NCI-H524 treated with DMSO at 0.1 percent for 48 hours (cell line): ENCODE measurements at regions not wholly inside any gene's neighbourhood (a gene's known extent, or its start where the extent isn't known, plus 50 kb on each side); places are given as distances from the start of the nearest gene placed in this dataset.

Source experiments
- DNase-seq: peaks from one replicate; lab custom pipeline; 2025; lab: John Stamatoyannopoulos, UW

DNA sequence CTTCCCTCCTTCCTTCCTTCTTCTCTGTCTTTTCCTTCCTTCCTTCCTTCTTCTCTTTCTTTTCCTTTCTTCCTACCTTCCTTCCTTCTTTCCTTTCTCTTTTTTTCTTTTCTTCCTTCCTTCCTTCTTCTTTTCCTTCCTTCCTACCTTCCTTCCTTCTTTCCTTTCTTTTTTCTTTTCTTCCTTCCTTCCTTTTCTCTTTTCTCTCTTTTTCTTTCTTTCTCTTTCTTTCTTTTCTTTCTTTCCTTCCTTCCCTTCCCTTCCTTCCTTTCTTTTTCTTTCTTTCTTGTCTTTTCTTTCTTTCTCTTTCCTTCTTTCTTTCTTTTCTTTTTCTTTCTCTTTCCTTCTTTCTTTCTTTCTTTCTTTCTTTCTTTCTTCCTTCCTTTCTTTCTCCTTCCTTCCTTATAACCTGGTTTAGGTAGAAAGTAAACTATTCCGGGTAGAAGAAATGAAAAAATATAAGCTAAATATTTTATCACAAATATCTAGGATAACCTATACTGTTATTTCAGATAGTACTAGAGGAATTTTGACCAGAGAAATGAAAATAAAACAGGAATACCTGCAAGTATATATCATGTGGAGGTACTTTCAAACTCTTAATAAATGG lies 1741.8 kb upstream of the CDH9 start:
- no peak for DNase-seq

DNA sequence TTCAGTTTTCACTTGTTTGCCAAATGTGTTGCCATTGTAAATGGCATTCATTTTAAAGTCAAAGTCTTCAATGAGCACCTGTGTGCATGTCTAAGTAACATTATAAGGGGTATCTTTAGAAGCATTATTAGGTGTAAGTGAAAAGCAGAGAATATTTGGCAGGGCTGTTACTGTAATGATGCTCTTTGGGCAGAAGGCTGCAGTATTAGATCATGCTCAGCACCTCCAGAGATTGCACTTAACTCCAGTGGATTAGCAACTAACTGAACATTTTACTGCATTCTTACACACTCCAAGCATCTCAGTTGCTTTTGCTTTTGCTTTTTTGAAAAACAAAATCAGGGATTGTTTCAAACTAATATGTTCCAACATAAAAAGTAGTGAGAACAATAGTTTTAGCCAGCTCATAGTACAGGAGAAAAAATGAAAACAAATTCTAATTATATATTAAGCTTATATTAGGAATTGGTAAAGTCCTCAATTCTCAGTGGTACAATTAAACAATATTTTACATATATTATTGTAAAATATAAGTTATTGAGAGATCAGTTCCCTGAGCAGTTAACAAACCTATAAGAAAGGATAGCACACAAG lies 1740.9 kb upstream of the CDH9 start:
- DNase-seq, result peak; percentile 42

DNA sequence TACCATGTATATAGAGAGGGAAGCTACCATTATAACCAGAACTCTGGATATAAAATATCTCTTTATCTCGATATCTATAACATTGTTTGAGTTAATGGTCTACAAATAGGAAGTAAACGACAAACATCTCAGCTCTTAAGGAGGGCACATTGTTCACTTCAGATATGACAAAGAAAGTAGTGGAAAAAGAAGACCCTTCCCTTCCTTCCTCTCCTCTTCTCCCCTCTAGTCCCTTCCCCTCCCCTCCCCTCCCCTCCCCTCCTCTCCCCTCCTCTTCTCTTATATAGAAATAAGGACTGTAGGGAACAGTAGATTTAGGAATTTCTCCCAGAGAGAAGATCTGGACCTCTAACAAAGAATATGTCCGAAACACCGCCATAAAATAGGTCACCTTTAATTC lies 1731.9 kb upstream of the CDH9 start:
- DNase-seq, result no peak

DNA sequence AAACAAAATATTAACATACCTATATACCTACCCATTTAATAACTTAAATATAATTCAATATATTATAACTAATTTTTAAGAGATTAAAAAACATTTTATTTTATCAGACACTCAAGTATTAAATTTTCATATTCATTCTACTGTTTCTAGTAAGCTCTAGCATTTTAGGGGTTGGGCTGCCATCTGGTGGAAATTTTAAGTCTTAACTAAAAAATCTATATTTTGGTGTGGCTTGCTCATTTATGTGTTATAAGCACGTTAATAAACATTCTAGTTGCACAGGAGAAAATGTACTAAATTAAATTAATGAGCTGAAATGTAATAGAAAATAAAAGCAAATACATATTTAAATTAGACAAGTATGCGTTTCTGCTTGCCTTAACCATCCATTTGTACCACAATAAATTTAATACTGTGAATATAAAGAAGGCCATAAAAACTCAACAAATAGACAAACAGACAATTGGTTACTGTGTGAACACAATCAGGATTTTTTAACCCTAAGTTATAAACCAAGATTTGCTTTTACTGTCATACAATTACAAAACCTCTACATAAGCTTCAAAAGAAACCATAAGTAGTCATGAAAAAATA lies 1728.3 kb upstream of the CDH9 start:
- DNase-seq, result peak; percentile 21

DNA sequence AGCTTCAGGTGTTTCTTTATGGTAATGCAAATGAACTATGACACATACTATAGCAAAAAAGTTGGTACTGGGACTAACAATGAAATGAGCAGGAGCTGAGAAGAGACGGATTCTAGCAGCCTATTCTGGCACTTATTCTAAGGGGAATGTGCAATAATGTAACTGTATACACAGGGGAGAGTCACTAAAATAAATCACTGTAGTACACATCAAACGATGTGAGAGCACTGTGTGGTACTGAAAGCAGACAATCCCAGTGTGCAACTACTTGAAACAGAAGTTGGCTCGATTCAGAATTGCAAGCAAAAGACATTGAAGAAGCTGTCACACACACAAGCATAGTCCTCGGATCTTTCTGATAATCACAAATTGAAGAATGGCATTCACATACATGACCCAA lies 1713.0 kb upstream of the CDH9 start:
- no peak for DNase-seq

DNA sequence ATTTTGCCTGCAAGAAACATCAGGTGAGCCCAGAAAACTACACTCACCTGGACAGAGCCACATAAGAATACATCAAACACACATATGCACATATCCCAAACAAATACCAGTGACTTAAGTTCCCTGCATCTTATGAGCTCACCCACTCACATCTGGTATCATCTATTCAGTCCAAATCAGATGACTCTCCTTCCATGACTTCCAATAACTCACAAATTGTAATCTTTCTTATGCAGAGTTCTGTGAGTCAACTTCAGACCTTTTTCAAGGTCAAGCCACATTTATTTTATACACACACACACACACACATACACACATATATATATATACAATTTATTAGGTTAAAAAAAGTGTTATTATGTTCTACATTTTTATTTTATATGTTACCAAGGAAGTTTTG lies 1711.9 kb upstream of the CDH9 start:
- DNase-seq, result no peak

DNA sequence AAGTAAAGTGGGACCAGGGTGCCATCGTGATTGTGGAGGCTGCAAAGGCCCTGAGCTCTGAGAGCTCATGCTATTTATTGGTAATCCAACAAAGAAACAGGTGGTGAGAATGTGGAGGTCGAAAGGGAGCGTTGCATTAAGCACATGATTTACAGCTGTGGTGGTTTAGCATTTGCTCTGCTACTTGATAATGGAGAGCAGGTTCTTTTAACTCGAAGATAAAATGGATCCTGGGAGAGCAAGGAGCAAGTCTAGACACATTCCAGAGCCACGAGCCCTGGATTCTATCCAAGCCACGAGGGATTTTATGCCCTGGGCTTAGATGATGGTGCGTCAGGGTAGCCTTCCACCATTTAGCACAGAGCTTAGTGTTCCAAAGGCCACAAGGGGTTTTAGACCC lies 1710.1 kb upstream of the CDH9 start:
- DNase-seq, result no peak

DNA sequence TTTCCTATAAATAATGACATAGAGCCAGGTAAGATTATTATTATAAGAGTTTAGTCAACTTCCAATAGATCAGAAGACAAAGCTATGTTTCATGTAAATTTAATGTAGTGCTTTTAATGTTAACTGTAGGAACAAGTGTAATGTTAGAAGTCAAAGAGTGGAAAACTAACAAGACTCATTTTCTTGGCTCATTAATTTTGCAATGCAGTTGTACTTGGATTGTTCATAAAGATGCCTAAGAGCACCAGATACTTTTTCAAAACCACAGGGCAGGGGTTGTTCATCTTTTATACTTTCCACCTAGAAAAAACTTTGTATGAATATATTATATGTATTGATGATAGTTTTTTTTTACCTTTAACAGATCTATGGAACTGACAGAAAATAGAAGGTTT lies 1705.3 kb upstream of the CDH9 start:
- no peak for DNase-seq

DNA sequence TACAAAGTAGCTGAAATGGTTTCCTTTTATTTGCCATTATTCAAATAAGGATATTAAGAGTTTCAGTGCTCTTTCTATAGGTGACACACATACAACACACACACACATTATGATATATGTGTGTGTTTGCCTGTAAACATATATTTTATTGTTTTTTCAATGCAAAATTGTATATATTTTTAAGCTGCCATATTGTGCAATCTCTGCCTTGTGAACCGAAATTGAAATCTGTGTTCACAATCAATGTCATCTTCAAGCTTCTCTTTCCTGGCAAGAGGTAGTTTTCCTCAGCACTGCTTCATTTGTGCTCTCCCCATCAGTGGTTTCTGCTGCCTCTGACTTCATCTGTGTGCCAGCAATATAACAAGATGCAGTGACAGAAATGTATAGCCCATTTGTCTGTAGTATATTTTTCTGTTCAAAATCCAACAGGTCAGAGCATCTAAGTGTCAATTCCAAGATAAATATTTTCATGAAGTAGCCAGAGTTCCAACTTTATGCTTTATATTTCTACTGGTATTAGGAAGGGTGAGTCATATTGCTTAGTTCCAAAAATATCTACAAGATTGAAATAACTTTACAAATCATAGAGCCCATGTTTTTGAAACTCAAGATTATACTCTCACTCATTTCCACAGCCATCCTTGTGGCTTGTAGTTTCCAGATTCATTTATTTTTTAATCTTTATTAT lies 1704.8 kb upstream of the CDH9 start:
- DNase-seq, result no peak

DNA sequence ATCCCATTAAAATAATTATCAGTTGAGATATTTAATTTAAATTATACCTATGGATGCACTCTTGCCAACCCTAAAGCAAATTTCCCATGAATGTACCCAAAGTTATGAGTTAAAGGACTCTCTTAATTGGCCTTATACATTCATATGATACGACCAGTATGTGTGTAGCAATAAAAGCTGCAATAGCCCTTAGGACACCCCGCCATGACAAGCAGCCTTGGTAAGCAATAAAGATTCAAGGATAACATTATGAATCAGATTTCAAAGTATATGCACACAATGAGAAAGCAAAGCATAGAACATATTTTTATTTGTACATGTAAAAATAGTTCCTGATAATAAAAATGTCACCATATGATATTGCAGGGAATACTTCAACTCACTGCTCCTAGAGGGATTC lies 1699.3 kb upstream of the CDH9 start:
- no peak for DNase-seq

DNA sequence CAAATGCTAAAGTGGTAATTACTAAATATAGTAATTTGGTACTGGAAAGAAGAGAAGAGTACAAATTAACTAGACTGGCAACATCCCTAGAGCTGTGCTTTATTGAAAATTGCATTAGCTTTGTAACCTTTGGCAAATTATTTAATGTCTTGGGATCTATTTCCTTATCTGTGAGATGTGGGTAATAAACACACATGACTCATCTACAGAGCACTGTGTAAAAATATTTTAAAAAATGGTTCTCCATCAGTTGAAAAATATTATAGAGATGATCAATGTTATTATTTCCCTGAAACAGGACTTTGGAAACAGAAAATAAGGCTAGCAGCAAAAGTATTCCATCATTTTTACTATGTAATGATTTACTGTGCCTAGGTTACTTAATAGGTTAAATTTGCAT lies 1698.8 kb upstream of the CDH9 start:
- no peak for DNase-seq

DNA sequence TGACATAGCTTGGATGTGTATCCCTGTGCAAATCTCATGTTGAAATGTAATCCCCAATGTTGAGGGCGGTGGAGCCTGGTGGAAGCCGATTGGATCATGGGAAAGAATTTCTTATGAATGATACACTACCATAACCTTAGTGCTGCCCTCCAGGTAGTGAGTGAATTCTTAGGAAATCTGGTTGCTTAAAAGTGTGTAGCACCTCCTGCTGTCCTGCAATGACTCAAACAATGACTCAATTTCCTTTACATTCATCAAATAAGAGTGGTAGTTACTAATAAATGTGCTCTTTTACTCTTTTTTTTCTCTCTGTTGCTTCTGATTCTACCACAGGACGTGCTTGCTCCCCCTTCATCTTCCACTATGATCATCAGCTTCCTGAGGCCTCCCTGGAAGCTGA lies 1696.0 kb upstream of the CDH9 start:
- DNase-seq, result no peak

DNA sequence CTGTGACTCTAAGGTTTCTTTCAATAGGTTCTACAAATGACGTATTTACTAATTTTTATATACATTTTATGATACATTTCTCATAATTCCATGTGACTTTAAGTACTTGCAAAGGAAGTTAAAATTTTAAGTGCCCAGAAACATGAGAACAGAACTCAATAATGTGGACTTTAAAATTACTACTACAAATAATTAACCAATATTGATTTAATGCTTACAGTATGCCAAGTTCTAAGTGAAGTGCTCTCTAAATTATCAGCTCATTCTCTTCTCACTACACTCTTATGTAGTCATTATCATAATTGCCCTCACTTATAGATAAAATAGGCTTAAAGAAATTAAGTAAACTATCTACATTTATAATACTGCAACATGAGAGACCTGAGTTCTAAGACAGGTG lies 1690.7 kb upstream of the CDH9 start:
- peak; percentile 64 for DNase-seq

DNA sequence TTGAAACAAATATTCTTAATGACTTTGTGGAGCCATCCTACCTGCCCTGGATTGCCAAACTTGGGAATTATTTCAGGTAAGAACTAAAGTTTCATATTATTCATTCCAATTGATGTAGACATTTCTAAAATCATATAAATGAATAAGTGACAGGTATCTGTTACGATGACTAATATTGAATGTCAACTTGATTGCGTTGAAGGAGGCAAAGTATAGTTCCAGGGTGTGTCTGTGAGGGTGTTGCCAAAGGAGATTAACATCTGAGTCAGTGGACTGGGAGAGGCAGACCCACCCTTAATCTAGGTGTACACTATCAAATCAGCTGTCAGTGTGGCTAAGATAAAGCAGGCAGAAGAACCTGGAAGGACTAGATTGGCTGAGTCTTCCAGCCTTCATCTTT lies 1688.4 kb upstream of the CDH9 start:
- no peak for DNase-seq

DNA sequence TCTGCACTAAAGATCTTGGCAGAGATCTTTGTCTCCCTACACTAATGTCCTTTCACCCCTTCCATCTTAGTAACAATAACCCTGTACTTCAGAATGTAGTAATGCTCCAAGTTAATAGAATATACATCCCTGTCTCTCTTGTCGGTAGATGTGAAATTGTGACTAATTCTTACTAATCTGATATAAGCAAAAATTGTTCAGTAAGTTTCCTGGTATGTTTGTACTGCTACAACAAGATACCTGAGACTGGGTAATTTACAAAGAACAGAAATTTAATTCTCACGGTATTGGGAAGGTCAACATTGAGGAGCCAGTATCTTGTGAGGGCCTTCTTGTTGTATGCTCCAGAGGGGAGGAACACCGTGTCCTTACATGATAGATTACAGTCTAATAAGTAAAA lies 1686.6 kb upstream of the CDH9 start:
- no peak for DNase-seq

DNA sequence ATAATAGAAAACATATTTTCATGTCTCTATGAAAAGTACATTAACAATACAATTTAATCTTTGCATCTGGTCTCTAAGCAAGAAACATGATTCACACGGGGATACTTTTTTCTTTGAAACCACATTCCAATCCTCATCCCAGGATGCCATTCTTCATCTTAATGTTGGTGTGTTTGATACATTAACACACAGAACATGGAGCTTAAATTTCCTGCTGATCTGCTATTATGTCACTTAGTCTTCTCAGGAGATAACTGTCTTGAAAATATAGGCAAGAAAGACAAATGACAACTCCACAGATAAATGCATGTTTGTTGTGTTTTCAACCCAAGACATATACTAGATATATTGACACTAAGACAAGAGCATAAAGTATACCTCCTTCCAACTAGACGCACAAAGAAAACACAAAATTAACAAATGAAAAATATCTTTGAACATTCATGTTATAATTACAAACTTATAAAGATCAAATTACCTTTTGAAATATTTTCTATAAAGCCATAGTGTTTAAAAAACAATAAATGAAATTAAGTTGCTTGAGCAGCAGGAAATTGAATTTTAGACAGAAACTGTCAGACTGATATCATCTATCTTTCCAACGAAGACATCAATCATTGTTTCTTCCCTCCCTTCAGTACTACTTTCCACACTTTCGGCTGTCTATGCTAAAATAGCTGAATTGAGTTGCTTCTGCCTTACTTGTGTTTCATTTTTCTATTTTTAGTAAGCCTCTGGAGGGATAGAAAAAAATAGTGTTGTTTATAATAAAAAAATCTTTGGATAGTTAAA lies 1676.7 kb upstream of the CDH9 start:
- DNase-seq, result no peak

DNA sequence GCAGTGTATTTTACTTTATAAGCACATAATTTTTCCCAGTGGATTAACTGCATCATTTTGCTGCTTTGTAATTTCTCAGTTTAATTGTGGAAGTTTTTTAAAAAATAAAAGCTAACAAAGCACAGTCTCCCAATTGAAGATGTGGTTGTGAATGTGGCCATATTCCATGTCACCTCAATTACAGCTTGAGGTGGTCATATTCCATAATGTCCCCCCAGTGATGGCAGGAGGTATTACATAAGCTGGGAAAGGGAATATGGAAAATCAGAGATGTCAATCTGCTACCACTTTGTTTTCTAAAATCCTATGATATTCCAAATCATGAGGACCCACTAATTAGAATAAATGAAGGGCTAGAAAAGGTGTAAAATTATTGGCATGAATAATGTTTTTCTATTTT lies 1672.0 kb upstream of the CDH9 start:
- DNase-seq, result no peak

DNA sequence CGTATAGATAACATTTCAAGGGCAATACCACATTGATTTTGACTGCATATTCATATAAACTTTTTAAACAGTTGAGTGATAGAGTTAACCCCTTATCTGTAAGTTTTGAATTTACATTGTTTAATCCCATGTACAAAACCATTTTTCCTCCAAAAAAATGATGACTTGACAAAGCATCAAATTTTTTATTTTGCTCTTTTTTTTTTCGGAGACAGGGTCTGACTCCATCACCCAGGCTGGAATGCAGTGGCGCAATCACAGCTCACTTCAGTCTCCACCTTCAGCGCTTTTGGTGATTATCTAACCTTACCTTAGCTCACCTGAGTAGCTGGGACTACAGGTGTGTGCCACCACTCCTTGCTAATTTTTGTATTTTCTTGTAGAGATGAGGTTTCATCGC lies 1670.1 kb upstream of the CDH9 start:
- DNase-seq, result no peak

DNA sequence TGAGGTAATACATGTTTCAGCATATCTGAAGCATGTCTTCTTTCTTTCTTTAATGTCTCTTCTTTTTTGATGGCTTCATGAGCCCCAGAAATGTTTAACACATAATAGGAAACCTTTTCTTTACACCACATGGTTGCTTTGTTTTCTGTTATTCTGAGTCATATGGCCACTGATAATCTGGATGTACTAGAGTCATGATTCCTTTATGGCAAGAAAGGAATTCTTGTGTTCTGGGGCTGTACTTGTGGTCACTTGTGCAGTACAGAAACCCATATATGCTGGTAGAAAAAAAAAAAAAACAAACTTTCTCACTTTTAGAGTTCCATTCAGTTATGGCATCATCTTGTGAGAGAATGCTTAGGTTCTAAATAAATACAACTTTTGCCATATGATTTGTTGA lies 1669.3 kb upstream of the CDH9 start:
- DNase-seq, result no peak

DNA sequence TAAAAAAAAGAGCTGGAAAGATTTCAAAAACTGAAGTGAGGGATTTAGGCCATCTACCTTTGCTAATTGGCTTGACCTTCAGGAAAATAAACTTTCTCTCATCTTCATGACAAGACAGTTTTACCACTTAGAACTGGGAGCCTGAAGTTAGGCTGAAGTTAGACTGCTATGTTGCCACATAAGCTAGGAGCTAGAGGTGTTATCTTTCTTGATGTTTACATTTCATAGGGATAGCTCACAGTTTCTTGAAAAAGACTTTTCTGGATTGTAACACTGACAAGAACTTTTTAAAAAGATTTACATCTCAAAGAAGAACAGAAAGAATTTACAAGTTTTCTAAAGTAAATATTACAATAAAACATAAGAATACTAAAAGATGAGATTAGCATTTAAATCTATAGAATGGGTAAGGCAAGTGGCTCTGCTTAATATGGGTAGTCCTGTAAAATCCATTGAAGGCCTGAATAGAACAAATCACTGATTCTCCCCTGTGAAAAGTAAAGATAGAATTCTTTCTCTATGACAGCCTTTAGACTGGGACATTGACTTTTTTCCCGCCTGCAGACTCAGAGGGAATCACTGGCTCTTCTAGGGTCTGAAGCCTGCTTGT lies 1665.4 kb upstream of the CDH9 start:
- no peak for DNase-seq

DNA sequence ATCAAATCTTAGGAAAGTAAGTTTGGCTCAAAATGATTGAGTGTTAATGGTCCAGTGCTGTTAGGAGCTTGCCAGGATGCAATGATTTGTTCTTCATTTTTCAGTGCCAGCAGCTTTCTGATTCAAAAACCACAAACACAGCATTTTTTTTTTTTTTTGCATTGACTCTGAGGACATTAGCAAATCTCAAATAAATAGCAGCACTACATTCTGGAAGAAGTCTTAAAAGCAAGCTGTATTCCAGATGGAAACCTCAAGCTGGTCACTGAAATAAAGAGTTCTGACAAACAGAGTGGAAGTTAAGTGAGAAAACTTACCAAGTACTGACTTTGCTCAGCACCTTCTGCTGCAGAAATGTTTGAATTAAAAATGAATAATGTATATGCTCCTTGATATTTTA lies 1653.1 kb upstream of the CDH9 start:
- no peak for DNase-seq

DNA sequence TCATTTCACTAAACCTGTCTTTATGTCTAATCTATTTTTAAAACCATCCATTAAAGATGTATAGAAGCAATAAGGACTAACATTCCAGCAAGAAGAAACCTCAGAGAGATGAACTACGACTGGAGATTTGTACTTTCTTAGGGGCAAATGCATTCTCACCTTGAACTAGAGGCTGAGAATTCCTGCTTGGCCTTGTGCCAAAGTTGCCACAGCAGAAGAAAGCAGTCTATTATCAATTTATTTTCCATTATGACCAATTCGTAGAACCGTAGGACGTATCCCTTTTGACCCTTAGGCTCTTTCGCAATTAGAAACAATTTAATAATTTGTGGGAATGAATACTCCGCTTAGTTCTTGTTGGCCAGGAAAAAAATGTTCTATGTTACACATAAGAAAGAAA lies 1647.4 kb upstream of the CDH9 start:
- no peak for DNase-seq
